Tongue (tissue), 1 donor: ENCODE measurements at regions not wholly inside any gene's neighbourhood (a gene's known extent, or its start where the extent isn't known, plus 50 kb on each side); places are given as distances from the start of the nearest gene placed in this dataset.
A peak's percentile ranks its signal among the peaks of the same experiment; 100 is the strongest.

Experiments
- DNase-seq: peaks from one replicate; pipeline ENCODE4 v3.0.0-alpha.2; 2015

- no peak for DNase-seq
Measured at GRCh38 chr2:158049129-158049855, 52.4 kb upstream of the UPP2 start.

GRCh38 chr2:158048327-158048726 lies 53.3 kb upstream of the UPP2 start:
- no peak for DNase-seq

- DNase-seq: no peak
Measured at GRCh38 chr2:158047156-158047611, 54.5 kb upstream of the UPP2 start.

GRCh38 chr2:158046121-158046880 lies 55.4 kb upstream of the UPP2 start:
- peak; percentile 78 for DNase-seq

- DNase-seq: no peak
Measured at GRCh38 chr2:158045362-158045761, 56.3 kb upstream of the UPP2 start.

GRCh38 chr2:158043181-158043948 lies 58.3 kb upstream of the UPP2 start:
- no peak for DNase-seq

- peak; percentile 34 for DNase-seq
Measured at GRCh38 chr2:158042666-158043065, 59.0 kb upstream of the UPP2 start.

GRCh38 chr2:158042245-158042644 lies 59.4 kb upstream of the UPP2 start:
- DNase-seq: peak; percentile 60

- no peak for DNase-seq
Measured at GRCh38 chr2:158041400-158041799, 60.3 kb upstream of the UPP2 start.

- DNase-seq: no peak
Measured at GRCh38 chr2:158038901-158039300, 62.8 kb upstream of the UPP2 start.

- peak; percentile 80 for DNase-seq
Measured at GRCh38 chr2:158034198-158034866, 67.3 kb upstream of the UPP2 start.

GRCh38 chr2:158031371-158031770 lies 70.3 kb upstream of the UPP2 start:
- DNase-seq: no peak

GRCh38 chr2:158025255-158025996 lies 76.2 kb upstream of the UPP2 start:
- DNase-seq: peak; percentile 54

GRCh38 chr2:158024288-158024898 lies 77.3 kb upstream of the UPP2 start:
- peak; percentile 69 for DNase-seq

GRCh38 chr2:158022888-158023287 lies 78.8 kb upstream of the UPP2 start:
- DNase-seq: no peak

GRCh38 chr2:158021226-158021625 lies 80.5 kb upstream of the UPP2 start:
- DNase-seq: no peak

- DNase-seq: no peak
Measured at GRCh38 chr2:158015428-158016076, 86.1 kb upstream of the UPP2 start.

GRCh38 chr2:158013891-158014290 lies 87.8 kb upstream of the UPP2 start:
- peak; percentile 58 for DNase-seq

GRCh38 chr2:158011055-158011771 lies 90.5 kb upstream of the UPP2 start:
- no peak for DNase-seq

GRCh38 chr2:158009399-158009798 lies 92.3 kb upstream of the UPP2 start:
- DNase-seq: peak; percentile 14
